ENCODE measurements at regions not wholly inside any gene's neighbourhood (a gene's known extent, or its start where the extent isn't known, plus 50 kb on each side); places are given as distances from the start of the nearest gene placed in this dataset.

GRCh38 chr5:72607381-72607780 is 100.2 kb upstream of the ZNF366 start:
- Histone ChIP-seq H3F3A (ENCODE audit: low read depth) (peaks cover 8% of the 10 kb centered on the region), H3K4me2 (no peak overlapping the region), H4K20me1 (ENCODE audit: low read depth) (no peaks in the 10 kb centered on the region), H3K27me3 (no peaks in the 10 kb centered on the region), H3K9ac (no peak overlapping the region), H2AFZ (replicated peaks) (peak overlapping the region; percentile 21), H3K36me3 (no peaks in the 10 kb centered on the region), H3K27ac (no peak overlapping the region), H3K9me3 (ENCODE audit: low read depth) (no peaks in the 10 kb centered on the region), H3K4me1 (peaks cover 27% of the 10 kb centered on the region), H3K79me2 (ENCODE audit: low read depth) (no peaks in the 10 kb centered on the region), H3K4me3 (no peak overlapping the region)
- peaks cover 42% of the 10 kb centered on the region for H3K4me1 Mint-ChIP-seq
- H3K4me3 Mint-ChIP-seq = no peak overlapping the region
- no peak for TF ChIP-seq EZH2 (IDR thresholded peaks at IDR 0.05)
- TF ChIP-seq EZH2phosphoT487 (IDR thresholded peaks at IDR 0.05) = no peak
- TF ChIP-seq, protein P1, sequence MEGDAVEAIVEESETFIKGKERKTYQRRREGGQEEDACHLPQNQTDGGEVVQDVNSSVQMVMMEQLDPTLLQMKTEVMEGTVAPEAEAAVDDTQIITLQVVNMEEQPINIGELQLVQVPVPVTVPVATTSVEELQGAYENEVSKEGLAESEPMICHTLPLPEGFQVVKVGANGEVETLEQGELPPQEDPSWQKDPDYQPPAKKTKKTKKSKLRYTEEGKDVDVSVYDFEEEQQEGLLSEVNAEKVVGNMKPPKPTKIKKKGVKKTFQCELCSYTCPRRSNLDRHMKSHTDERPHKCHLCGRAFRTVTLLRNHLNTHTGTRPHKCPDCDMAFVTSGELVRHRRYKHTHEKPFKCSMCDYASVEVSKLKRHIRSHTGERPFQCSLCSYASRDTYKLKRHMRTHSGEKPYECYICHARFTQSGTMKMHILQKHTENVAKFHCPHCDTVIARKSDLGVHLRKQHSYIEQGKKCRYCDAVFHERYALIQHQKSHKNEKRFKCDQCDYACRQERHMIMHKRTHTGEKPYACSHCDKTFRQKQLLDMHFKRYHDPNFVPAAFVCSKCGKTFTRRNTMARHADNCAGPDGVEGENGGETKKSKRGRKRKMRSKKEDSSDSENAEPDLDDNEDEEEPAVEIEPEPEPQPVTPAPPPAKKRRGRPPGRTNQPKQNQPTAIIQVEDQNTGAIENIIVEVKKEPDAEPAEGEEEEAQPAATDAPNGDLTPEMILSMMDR (IDR thresholded peaks at IDR 0.05) = no peak
- H3K27me3 Mint-ChIP-seq (ENCODE audit: insufficient read depth, low read depth) = peaks cover 4% of the 10 kb centered on the region
- H3K27ac Mint-ChIP-seq = no peak overlapping the region
- DNase-seq (ENCODE audit: low spot score) = no peak
- no peaks in the 10 kb centered on the region for H3K9me3 Mint-ChIP-seq
- H3K36me3 Mint-ChIP-seq = no peaks in the 10 kb centered on the region

DNA sequence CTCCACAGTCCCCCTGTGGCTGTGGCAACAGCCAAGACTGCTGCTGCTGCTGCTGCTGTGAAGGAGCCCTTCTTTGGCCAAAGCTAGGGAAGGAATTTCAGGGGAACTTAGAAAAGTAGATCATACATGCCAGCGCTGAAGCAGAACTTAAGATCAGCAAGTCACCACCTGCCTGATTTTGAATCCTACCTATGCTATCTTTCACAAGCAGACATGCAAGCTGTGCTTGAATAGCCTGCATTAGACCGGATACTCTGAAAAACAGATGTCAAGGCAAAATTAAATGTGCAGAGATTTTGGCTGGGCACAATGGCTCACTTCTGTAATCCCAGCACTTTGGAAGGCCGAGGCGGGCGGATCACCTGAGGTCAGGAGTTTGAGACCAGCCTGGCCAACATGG is 99.3 kb upstream of the ZNF366 start:
- Histone ChIP-seq H3K4me2 (no peak overlapping the region), H3K4me1 (peaks cover 25% of the 10 kb centered on the region), H3K27ac (no peak overlapping the region), H3K27me3 (no peaks in the 10 kb centered on the region), H3F3A (ENCODE audit: low read depth) (peaks cover 8% of the 10 kb centered on the region), H3K4me3 (no peak overlapping the region), H3K36me3 (no peaks in the 10 kb centered on the region), H2AFZ (replicated peaks) (peak overlapping the region; percentile 50), H3K9ac (no peak overlapping the region), H4K20me1 (ENCODE audit: low read depth) (no peaks in the 10 kb centered on the region), H3K79me2 (ENCODE audit: low read depth) (no peaks in the 10 kb centered on the region), H3K9me3 (ENCODE audit: low read depth) (no peaks in the 10 kb centered on the region)
- no peaks in the 10 kb centered on the region for H3K9me3 Mint-ChIP-seq
- DNase-seq (ENCODE audit: low spot score) = no peak
- H3K27ac Mint-ChIP-seq = peak overlapping the region; percentile 77
- peaks cover 39% of the 10 kb centered on the region for H3K4me1 Mint-ChIP-seq
- no peaks in the 10 kb centered on the region for H3K36me3 Mint-ChIP-seq
- no peak for TF ChIP-seq EZH2 (IDR thresholded peaks at IDR 0.05)
- TF ChIP-seq, protein P1 (IDR thresholded peaks at IDR 0.05) = no peak
- TF ChIP-seq EZH2phosphoT487 (IDR thresholded peaks at IDR 0.05) = no peak
- H3K4me3 Mint-ChIP-seq = no peak overlapping the region
- peaks cover 4% of the 10 kb centered on the region for H3K27me3 Mint-ChIP-seq (ENCODE audit: insufficient read depth, low read depth)

DNA sequence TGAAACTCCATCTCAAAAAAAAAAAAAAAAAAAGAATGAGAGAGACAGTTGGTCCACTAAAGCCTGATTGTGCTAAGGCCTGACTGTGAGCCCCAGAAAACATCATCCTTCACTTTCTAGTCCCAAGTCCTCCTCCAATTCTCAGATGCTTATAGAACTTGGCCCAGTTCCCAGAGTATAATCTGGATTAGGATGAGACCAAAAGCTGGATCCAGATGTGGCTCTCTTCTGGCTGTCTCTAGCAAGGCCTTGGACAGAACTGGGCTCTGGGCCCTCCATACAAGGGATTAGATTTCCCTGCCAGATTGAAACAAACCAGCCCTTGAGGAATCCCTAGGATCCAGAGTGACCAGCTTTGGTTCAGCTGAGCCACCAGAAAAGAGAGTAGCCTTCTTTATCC is 98.4 kb upstream of the ZNF366 start:
- Histone ChIP-seq H3K9me3 (ENCODE audit: low read depth) (no peaks in the 10 kb centered on the region), H3K79me2 (ENCODE audit: low read depth) (no peaks in the 10 kb centered on the region), H3K27me3 (no peaks in the 10 kb centered on the region), H3K4me1 (peaks cover 16% of the 10 kb centered on the region), H3K4me2 (no peak overlapping the region), H2AFZ (replicated peaks) (no peak overlapping the region), H3K9ac (no peak overlapping the region), H3K27ac (no peak overlapping the region), H3F3A (ENCODE audit: low read depth) (peaks cover under 1% of the 10 kb centered on the region), H3K36me3 (no peaks in the 10 kb centered on the region), H4K20me1 (ENCODE audit: low read depth) (no peaks in the 10 kb centered on the region), H3K4me3 (no peak overlapping the region)
- no peak overlapping the region for H3K27ac Mint-ChIP-seq
- no peak for TF ChIP-seq EZH2phosphoT487 (IDR thresholded peaks at IDR 0.05)
- H3K27me3 Mint-ChIP-seq (ENCODE audit: insufficient read depth, low read depth) = peaks cover 4% of the 10 kb centered on the region
- no peak overlapping the region for H3K4me3 Mint-ChIP-seq
- H3K4me1 Mint-ChIP-seq = peaks cover 30% of the 10 kb centered on the region
- no peaks in the 10 kb centered on the region for H3K9me3 Mint-ChIP-seq
- no peak for DNase-seq (ENCODE audit: low spot score)
- no peaks in the 10 kb centered on the region for H3K36me3 Mint-ChIP-seq

DNA sequence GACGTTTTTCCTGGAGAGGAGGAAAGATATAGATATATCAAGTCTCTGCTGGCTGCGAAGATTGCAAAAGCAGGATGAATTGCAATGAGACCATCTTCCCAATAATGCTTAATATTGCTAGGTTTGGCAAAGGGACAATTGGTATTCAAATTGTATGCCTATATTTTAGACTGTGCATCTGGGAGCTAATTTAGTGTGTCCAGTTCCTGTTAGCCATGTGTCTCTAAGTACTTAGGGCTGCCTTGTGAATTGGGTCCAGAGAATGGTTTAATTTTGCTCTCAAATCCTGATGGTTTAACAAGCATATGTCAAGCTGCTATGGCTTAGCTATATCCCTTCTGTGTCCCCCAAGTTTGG is 97.6 kb upstream of the ZNF366 start:
- Histone ChIP-seq H3K27me3 (no peaks in the 10 kb centered on the region), H3K4me1 (peaks cover 12% of the 10 kb centered on the region), H3K9ac (no peak overlapping the region), H3K79me2 (ENCODE audit: low read depth) (no peaks in the 10 kb centered on the region), H3F3A (ENCODE audit: low read depth) (no peaks in the 10 kb centered on the region), H3K9me3 (ENCODE audit: low read depth) (no peaks in the 10 kb centered on the region), H4K20me1 (ENCODE audit: low read depth) (no peaks in the 10 kb centered on the region), H3K27ac (no peak overlapping the region), H2AFZ (replicated peaks) (no peak overlapping the region), H3K36me3 (no peaks in the 10 kb centered on the region), H3K4me3 (no peak overlapping the region), H3K4me2 (no peak overlapping the region)
- TF ChIP-seq, protein P1 (IDR thresholded peaks at IDR 0.05) = no peak
- no peak for TF ChIP-seq EZH2 (IDR thresholded peaks at IDR 0.05)
- TF ChIP-seq EZH2phosphoT487 (IDR thresholded peaks at IDR 0.05) = no peak
- DNase-seq (ENCODE audit: low spot score) = no peak
- Mint-ChIP-seq H3K27me3 (ENCODE audit: insufficient read depth, low read depth) (peaks cover 4% of the 10 kb centered on the region), H3K4me1 (peaks cover 25% of the 10 kb centered on the region), H3K36me3 (no peaks in the 10 kb centered on the region), H3K27ac (no peak overlapping the region), H3K9me3 (no peaks in the 10 kb centered on the region), H3K4me3 (no peak overlapping the region)
